Neural cell (in vitro differentiated cells): ENCODE measurements at regions not wholly inside any gene's neighbourhood (a gene's known extent, or its start where the extent isn't known, plus 50 kb on each side); places are given as distances from the start of the nearest gene placed in this dataset.

ENCODE experiments used
- POLR2AphosphoS5 ChIP-seq: IDR thresholded peaks from 2 replicates; pipeline ENCODE4 v1.6.1; 2012
- RAD21 ChIP-seq: fragments of 450-650 bp; conservative IDR thresholded peaks from 2 replicates; pipeline ENCODE4 v1.6.1; 2014; ENCODE audit warnings: antibody characterized with exemption, mild to moderate bottlenecking, moderate library complexity
- TAF1 ChIP-seq: IDR thresholded peaks from 2 replicates; pipeline ENCODE4 v1.6.1; 2012; ENCODE audit warnings: low read depth
- TF ChIP-seq, protein P1 (sequence below): fragments of 450-650 bp; IDR thresholded peaks from 2 replicates; pipeline ENCODE4 v1.5.1; 2014; ENCODE audit warnings: antibody characterized with exemption, mild to moderate bottlenecking, moderate library complexity; ENCODE audit not compliant: poor library complexity, severe bottlenecking
- TF ChIP-seq, protein P2 (sequence below): IDR thresholded peaks from 2 replicates; pipeline ENCODE4 v1.6.1; 2012; ENCODE audit warnings: borderline replicate concordance

- TF ChIP-seq, protein P1, sequence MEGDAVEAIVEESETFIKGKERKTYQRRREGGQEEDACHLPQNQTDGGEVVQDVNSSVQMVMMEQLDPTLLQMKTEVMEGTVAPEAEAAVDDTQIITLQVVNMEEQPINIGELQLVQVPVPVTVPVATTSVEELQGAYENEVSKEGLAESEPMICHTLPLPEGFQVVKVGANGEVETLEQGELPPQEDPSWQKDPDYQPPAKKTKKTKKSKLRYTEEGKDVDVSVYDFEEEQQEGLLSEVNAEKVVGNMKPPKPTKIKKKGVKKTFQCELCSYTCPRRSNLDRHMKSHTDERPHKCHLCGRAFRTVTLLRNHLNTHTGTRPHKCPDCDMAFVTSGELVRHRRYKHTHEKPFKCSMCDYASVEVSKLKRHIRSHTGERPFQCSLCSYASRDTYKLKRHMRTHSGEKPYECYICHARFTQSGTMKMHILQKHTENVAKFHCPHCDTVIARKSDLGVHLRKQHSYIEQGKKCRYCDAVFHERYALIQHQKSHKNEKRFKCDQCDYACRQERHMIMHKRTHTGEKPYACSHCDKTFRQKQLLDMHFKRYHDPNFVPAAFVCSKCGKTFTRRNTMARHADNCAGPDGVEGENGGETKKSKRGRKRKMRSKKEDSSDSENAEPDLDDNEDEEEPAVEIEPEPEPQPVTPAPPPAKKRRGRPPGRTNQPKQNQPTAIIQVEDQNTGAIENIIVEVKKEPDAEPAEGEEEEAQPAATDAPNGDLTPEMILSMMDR = no peak
- TF ChIP-seq RAD21 = no peak
- TF ChIP-seq POLR2AphosphoS5 = no peak
- TF ChIP-seq, protein P2, sequence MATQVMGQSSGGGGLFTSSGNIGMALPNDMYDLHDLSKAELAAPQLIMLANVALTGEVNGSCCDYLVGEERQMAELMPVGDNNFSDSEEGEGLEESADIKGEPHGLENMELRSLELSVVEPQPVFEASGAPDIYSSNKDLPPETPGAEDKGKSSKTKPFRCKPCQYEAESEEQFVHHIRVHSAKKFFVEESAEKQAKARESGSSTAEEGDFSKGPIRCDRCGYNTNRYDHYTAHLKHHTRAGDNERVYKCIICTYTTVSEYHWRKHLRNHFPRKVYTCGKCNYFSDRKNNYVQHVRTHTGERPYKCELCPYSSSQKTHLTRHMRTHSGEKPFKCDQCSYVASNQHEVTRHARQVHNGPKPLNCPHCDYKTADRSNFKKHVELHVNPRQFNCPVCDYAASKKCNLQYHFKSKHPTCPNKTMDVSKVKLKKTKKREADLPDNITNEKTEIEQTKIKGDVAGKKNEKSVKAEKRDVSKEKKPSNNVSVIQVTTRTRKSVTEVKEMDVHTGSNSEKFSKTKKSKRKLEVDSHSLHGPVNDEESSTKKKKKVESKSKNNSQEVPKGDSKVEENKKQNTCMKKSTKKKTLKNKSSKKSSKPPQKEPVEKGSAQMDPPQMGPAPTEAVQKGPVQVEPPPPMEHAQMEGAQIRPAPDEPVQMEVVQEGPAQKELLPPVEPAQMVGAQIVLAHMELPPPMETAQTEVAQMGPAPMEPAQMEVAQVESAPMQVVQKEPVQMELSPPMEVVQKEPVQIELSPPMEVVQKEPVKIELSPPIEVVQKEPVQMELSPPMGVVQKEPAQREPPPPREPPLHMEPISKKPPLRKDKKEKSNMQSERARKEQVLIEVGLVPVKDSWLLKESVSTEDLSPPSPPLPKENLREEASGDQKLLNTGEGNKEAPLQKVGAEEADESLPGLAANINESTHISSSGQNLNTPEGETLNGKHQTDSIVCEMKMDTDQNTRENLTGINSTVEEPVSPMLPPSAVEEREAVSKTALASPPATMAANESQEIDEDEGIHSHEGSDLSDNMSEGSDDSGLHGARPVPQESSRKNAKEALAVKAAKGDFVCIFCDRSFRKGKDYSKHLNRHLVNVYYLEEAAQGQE = no peak
- no peak for TF ChIP-seq TAF1
Observed at GRCh38 chr10:9957351-9957750, 1060.3 kb upstream of the CELF2 start.
